Astrocyte of the cerebellum (primary cell): ENCODE measurements at regions not wholly inside any gene's neighbourhood (a gene's known extent, or its start where the extent isn't known, plus 50 kb on each side); places are given as distances from the start of the nearest gene placed in this dataset.
A peak's percentile ranks its signal among the peaks of the same experiment; 100 is the strongest.

Experiments used
- DNase-seq: peaks from one replicate; pipeline ENCODE4 v3.0.0-alpha.2; 2011; ENCODE audit warnings: low read depth
- H3K4me3 ChIP-seq: 2 replicates; pipeline ENCODE4 v1.5.1; 2011; ENCODE audit warnings: mild to moderate bottlenecking, low read depth, low read length, moderate library complexity
- CTCF ChIP-seq: IDR thresholded peaks from 2 replicates; pipeline ENCODE4 v1.5.1; 2012; ENCODE audit warnings: low read length, low read depth, moderate library complexity, mild to moderate bottlenecking; ENCODE audit errors: missing control alignments
- in situ Hi-C: cut with HindIII; loops from 2 replicates; pipeline ENCODE4 v1.10.0; 2017; ENCODE audit warnings: low sequenced_read_pairs

- in situ Hi-C loops = no loop called here
- no peak for TF ChIP-seq CTCF
- H3K4me3 ChIP-seq = no peak overlapping the region
- DNase-seq = no peak
These were observed 192.5 kb upstream of the ECI2 start for GRCh38 chr6:4327841-4328240.

- DNase-seq = no peak
- in situ Hi-C loops = no loop called here
- TF ChIP-seq CTCF = no peak
These were observed 189.4 kb upstream of the ECI2 start for GRCh38 chr6:4324746-4325145.

GRCh38 chr6:4323322-4323721 lies 187.9 kb upstream of the ECI2 start:
- in situ Hi-C loops = no loop called here
- TF ChIP-seq CTCF = no peak
- H3K4me3 ChIP-seq = no peak overlapping the region
- no peak for DNase-seq

More at GRCh38 chr6:4324746-4325145, 189.4 kb upstream of the ECI2 start:
- H3K4me3 ChIP-seq = no peak overlapping the region

- no peak for TF ChIP-seq CTCF
- DNase-seq = no peak
- in situ Hi-C loops = no loop called here
- no peak overlapping the region for H3K4me3 ChIP-seq
These were observed 187.5 kb upstream of the ECI2 start for GRCh38 chr6:4322846-4323309.

GRCh38 chr6:4322134-4322845 lies 186.9 kb upstream of the ECI2 start:
- in situ Hi-C loops = no loop called here
- TF ChIP-seq CTCF = no peak
- no peak for DNase-seq
- H3K4me3 ChIP-seq = no peak overlapping the region

GRCh38 chr6:4320860-4321259 lies 185.5 kb upstream of the ECI2 start:
- H3K4me3 ChIP-seq = no peak overlapping the region
- no peak for TF ChIP-seq CTCF
- DNase-seq = peak; percentile 53
- in situ Hi-C loops = no loop called here
